ENCODE measurements at regions not wholly inside any gene's neighbourhood (a gene's known extent, or its start where the extent isn't known, plus 50 kb on each side); places are given as distances from the start of the nearest gene placed in this dataset.

DNA sequence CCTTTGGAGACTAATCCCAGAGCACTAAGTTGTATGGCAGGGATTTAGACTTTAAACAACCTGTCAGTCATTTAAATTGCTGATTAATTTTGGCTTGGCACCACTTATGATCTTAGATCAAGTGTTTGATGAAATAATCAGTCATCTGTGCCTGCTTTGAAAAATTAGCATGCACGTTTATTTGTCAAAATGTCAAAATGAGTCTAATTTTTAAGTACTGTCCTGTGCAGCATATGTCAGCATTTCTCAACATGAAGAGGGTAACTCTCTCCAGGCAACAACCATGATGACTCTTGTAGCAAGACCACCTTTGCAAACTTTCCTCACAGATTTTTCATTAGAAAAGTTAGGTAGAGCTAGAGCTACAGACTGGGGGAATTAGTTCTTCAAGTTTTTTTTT, 155.7 kb upstream of the GJE1 start:
- TF ChIP-seq, protein P1, sequence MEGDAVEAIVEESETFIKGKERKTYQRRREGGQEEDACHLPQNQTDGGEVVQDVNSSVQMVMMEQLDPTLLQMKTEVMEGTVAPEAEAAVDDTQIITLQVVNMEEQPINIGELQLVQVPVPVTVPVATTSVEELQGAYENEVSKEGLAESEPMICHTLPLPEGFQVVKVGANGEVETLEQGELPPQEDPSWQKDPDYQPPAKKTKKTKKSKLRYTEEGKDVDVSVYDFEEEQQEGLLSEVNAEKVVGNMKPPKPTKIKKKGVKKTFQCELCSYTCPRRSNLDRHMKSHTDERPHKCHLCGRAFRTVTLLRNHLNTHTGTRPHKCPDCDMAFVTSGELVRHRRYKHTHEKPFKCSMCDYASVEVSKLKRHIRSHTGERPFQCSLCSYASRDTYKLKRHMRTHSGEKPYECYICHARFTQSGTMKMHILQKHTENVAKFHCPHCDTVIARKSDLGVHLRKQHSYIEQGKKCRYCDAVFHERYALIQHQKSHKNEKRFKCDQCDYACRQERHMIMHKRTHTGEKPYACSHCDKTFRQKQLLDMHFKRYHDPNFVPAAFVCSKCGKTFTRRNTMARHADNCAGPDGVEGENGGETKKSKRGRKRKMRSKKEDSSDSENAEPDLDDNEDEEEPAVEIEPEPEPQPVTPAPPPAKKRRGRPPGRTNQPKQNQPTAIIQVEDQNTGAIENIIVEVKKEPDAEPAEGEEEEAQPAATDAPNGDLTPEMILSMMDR (IDR thresholded peaks at IDR 0.05; ENCODE audit: poor library complexity), result no peak
- no peak for TF ChIP-seq EZH2phosphoT487 (IDR thresholded peaks at IDR 0.05; ENCODE audit: low read depth, severe bottlenecking, unreplicated experiment)

All from hepatocyte (in vitro differentiated cells).